SU-DHL-6 (cell line): ENCODE measurements at regions not wholly inside any gene's neighbourhood (a gene's known extent, or its start where the extent isn't known, plus 50 kb on each side); places are given as distances from the start of the nearest gene placed in this dataset.

Source experiments
- H2AFZ ChIP-seq: fragments of 200-600 bp; sonication (generic); 2 replicates; pipeline ENCODE4 v1.6.1; 2014; ENCODE audit warnings: low read depth, mild to moderate bottlenecking, moderate library complexity, mixed read lengths, antibody characterized with exemption, low read length; ENCODE audit not compliant: severe bottlenecking
- H3F3A ChIP-seq: fragments of 200-600 bp; shearing (Covaris generic); 2 replicates; pipeline ENCODE4 v1.6.0; 2016; ENCODE audit warnings: antibody characterized with exemption, mild to moderate bottlenecking; ENCODE audit not compliant: insufficient read depth
- H3K27ac ChIP-seq: fragments of 200-600 bp; sonication (generic); 2 replicates; pipeline ENCODE4 v1.5.1; 2016; ENCODE audit warnings: low read depth, mild to moderate bottlenecking, low read length, moderate library complexity, mixed read lengths
- H3K27me3 ChIP-seq: fragments of 200-600 bp; sonication (generic), shearing (Covaris generic); 2 replicates; pipeline ENCODE4 v1.6.0; 2014; ENCODE audit warnings: mild to moderate bottlenecking, low read length
- H3K36me3 ChIP-seq: fragments of 200-600 bp; sonication (generic); 2 replicates; pipeline ENCODE4 v1.6.1; 2014; ENCODE audit warnings: mild to moderate bottlenecking, low read length, mixed read lengths
- H3K4me2 ChIP-seq: fragments of 300-600, 200-600 bp; shearing (Covaris generic), sonication (generic); 2 replicates; pipeline ENCODE4 v1.6.0; 2014; ENCODE audit warnings: low read length, low read depth, mild to moderate bottlenecking; ENCODE audit not compliant: poor library complexity, severe bottlenecking
- H3K4me3 ChIP-seq: fragments of 200-600 bp; sonication (generic); 2 replicates; pipeline ENCODE4 v1.5.1; 2014; ENCODE audit warnings: antibody characterized with exemption, low read length, mild to moderate bottlenecking, mixed read lengths; ENCODE audit not compliant: insufficient read depth, poor library complexity, severe bottlenecking
- H3K79me2 ChIP-seq: fragments of 200-600 bp; sonication (generic); 2 replicates; pipeline ENCODE4 v1.6.1; 2014; ENCODE audit warnings: mild to moderate bottlenecking, low read length, moderate library complexity; ENCODE audit not compliant: insufficient read depth
- H3K9ac ChIP-seq: fragments of 200-600 bp; sonication (generic); 2 replicates; pipeline ENCODE4 v1.7.0; 2014; ENCODE audit warnings: mild to moderate bottlenecking, low read length
- H3K9me2 ChIP-seq: fragments of 200-600 bp; sonication (generic); replicated peaks from 2 replicates; pipeline ENCODE4 v1.6.1; 2014; ENCODE audit warnings: low read length; ENCODE audit not compliant: insufficient read depth
- H3K9me3 ChIP-seq: fragments of 200-600 bp; sonication (generic); 2 replicates; pipeline ENCODE4 v1.6.1; 2014; ENCODE audit warnings: low read length, mixed read lengths; ENCODE audit not compliant: insufficient read depth
- H4K20me1 ChIP-seq: fragments of 200-600 bp; sonication (generic); 2 replicates; pipeline ENCODE4 v1.6.1; 2014; ENCODE audit warnings: low read depth, mild to moderate bottlenecking, antibody characterized with exemption, low read length, moderate library complexity, mixed read lengths
- CTCF ChIP-seq: fragments of 200-600 bp; sonication (generic); IDR thresholded peaks from one replicate; pipeline ENCODE4 v1.5.1; 2017; ENCODE audit warnings: antibody characterized with exemption, mild to moderate bottlenecking, low read length, moderate library complexity; ENCODE audit not compliant: insufficient read depth, poor library complexity, severe bottlenecking
- EZH2phosphoT487 ChIP-seq: fragments of 200-600 bp; sonication (generic), shearing (Covaris generic); conservative IDR thresholded peaks from 2 replicates; pipeline ENCODE4 v1.6.1; 2018; ENCODE audit warnings: mild to moderate bottlenecking, antibody characterized with exemption, low read length, moderate library complexity, mixed read lengths

- no peaks in the 10 kb centered on the region for H3K9me2 ChIP-seq
- H2AFZ ChIP-seq, result no peak overlapping the region
- no peak overlapping the region for H3K4me2 ChIP-seq
- H3K79me2 ChIP-seq, result no peaks in the 10 kb centered on the region
- H3F3A ChIP-seq, result no peaks in the 10 kb centered on the region
- H3K9ac ChIP-seq, result no peak overlapping the region
- H3K27ac ChIP-seq, result no peak overlapping the region
- H3K27me3 ChIP-seq, result no peaks in the 10 kb centered on the region
- no peaks in the 10 kb centered on the region for H3K9me3 ChIP-seq
- no peaks in the 10 kb centered on the region for H4K20me1 ChIP-seq
- TF ChIP-seq CTCF (no peak), EZH2phosphoT487 (no peak)
- no peak overlapping the region for H3K4me3 ChIP-seq
- no peaks in the 10 kb centered on the region for H3K36me3 ChIP-seq
These were observed 198.9 kb upstream of the ARSJ start for GRCh38 chr4:114178392-114178791.

- H3K9ac ChIP-seq, result no peak overlapping the region
- no peaks in the 10 kb centered on the region for H3K36me3 ChIP-seq
- no peaks in the 10 kb centered on the region for H4K20me1 ChIP-seq
- H3K9me3 ChIP-seq, result no peaks in the 10 kb centered on the region
- no peak overlapping the region for H2AFZ ChIP-seq
- H3K27me3 ChIP-seq, result no peaks in the 10 kb centered on the region
- no peaks in the 10 kb centered on the region for H3K79me2 ChIP-seq
- H3F3A ChIP-seq, result no peaks in the 10 kb centered on the region
- no peak for TF ChIP-seq CTCF
- TF ChIP-seq EZH2phosphoT487, result no peak
- H3K9me2 ChIP-seq, result no peaks in the 10 kb centered on the region
- H3K4me2 ChIP-seq, result no peak overlapping the region
- no peak overlapping the region for H3K27ac ChIP-seq
- no peak overlapping the region for H3K4me3 ChIP-seq
These were observed 201.0 kb upstream of the ARSJ start for GRCh38 chr4:114180481-114180880.

- Histone ChIP-seq H3K27me3 (no peaks in the 10 kb centered on the region), H4K20me1 (no peaks in the 10 kb centered on the region), H3K9me3 (no peaks in the 10 kb centered on the region), H3K27ac (no peak overlapping the region), H3K9me2 (no peaks in the 10 kb centered on the region), H3F3A (no peaks in the 10 kb centered on the region), H2AFZ (no peak overlapping the region), H3K36me3 (no peaks in the 10 kb centered on the region), H3K9ac (no peak overlapping the region), H3K79me2 (no peaks in the 10 kb centered on the region), H3K4me2 (no peak overlapping the region), H3K4me3 (no peak overlapping the region)
- TF ChIP-seq CTCF (no peak), EZH2phosphoT487 (no peak)
These were observed 205.5 kb upstream of the ARSJ start for GRCh38 chr4:114184901-114185300.

- H3K27me3 ChIP-seq, result no peaks in the 10 kb centered on the region
- H3K27ac ChIP-seq, result no peak overlapping the region
- H3F3A ChIP-seq, result no peaks in the 10 kb centered on the region
- H3K9me3 ChIP-seq, result no peaks in the 10 kb centered on the region
- H3K9ac ChIP-seq, result no peak overlapping the region
- no peaks in the 10 kb centered on the region for H3K36me3 ChIP-seq
- no peaks in the 10 kb centered on the region for H3K9me2 ChIP-seq
- TF ChIP-seq EZH2phosphoT487 (no peak), CTCF (no peak)
- H3K4me3 ChIP-seq, result no peak overlapping the region
- H3K4me2 ChIP-seq, result no peak overlapping the region
- H4K20me1 ChIP-seq, result no peaks in the 10 kb centered on the region
- H2AFZ ChIP-seq, result no peak overlapping the region
- no peaks in the 10 kb centered on the region for H3K79me2 ChIP-seq
These were observed 208.1 kb upstream of the ARSJ start for GRCh38 chr4:114187592-114187991.
